NCI-H345 treated with DMSO at 0.1 percent for 48 hours (cell line): ENCODE measurements at regions not wholly inside any gene's neighbourhood (a gene's known extent, or its start where the extent isn't known, plus 50 kb on each side); places are given as distances from the start of the nearest gene placed in this dataset.

ENCODE experiments used
- DNase-seq: peaks from one replicate; lab custom pipeline; 2025; ENCODE audit not compliant: unreplicated experiment; lab: John Stamatoyannopoulos, UW

GRCh38 chr2:136582628-136583205, 182.6 kb upstream of the THSD7B start:
- DNase-seq, result no peak

DNA sequence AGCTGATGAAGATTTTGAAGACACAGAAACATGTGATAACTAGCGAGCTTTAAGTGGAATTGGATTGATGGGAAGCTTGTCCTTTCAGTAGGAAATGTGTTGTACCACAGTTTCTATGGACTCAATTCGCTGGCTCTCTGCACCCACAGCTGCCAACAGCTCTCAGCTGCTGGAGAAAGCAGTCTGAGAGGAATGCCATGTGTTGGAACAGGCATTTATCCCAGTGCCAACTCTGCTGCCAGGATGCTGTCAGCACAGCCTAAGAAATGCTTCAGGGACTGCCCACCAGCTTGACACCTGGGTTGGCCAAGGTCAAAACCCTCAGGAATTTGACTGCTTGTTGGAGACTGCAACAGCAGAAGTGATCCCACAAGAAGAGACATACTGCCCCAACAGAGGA, 193.0 kb upstream of the THSD7B start:
- no peak for DNase-seq

GRCh38 chr2:136557203-136557602, 208.1 kb upstream of the THSD7B start:
- no peak for DNase-seq

- DNase-seq, result no peak
These were observed 215.2 kb upstream of the THSD7B start for GRCh38 chr2:136550181-136550580.

- no peak for DNase-seq
These were observed 226.0 kb upstream of the THSD7B start for GRCh38 chr2:136539355-136539754.

DNA sequence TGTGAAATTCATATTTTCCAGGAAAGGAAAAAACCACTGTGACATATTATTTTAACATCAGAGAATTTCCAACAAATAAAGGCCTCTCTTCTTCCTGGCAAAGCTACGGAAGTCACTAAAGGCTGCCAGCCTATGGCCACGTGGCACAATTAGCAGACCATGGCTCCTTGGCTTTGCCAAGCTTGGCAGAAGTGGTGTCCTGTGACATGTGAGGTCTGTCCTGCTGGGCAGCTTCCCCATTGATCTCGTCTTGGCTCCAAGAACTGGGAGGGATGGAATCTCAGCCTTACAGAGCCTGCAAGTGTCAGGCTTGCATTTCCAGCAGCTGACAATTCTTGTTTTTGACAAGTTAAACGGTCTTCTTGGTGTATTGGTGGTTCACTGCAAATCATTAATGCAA, 226.9 kb upstream of the THSD7B start:
- no peak for DNase-seq

GRCh38 chr2:136534811-136535210, 230.5 kb upstream of the THSD7B start:
- no peak for DNase-seq

- no peak for DNase-seq
These were observed 233.2 kb upstream of the THSD7B start for GRCh38 chr2:136532171-136532570.

GRCh38 chr2:136531731-136532130, 233.6 kb upstream of the THSD7B start:
- DNase-seq, result no peak

DNA sequence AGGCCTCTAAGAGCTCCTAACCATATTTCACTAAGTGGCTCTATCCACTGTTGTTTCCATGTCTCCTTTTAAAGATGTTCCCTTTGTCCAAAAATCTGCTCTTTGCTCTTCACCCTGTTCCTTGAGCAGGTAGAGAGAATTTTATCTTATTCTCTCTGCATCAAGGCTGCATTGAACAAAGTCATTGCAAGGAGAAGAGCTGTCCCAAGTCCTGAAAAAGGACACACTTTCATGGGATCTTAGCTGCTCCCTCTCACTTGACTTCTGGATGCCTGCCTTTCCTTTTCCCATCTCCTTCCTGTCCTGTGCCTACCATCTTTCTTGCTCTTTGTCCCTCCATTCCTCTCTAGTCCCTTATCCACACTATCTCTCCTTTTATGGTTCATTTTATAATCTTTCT, 235.2 kb upstream of the THSD7B start:
- no peak for DNase-seq

DNA sequence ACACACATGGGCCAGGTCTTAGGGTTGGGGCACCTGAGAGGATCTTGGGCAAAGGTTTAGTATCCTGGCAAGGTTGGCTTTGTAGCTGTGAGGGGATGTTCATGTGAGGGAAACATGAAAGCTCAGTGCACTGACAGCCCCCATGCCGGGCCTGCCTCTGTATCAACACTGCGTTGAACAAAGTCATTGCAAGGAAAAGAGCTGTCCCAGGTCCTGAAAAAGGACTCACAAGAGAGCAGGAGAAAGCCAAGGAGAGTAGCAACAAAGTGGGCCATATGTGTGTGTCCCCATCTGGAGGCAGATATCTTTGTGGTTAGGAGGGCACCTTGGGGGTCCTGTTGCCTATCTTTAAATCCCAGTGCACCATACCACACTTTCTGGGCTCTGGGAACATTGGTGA, 237.8 kb upstream of the THSD7B start:
- DNase-seq, result no peak

- DNase-seq, result no peak
These were observed 242.6 kb upstream of the THSD7B start for GRCh38 chr2:136522724-136523123.

GRCh38 chr2:136517716-136518115, 247.6 kb upstream of the THSD7B start:
- DNase-seq, result no peak

GRCh38 chr2:136510244-136510643, 255.1 kb upstream of the THSD7B start:
- no peak for DNase-seq

GRCh38 chr2:136505462-136505861, 259.9 kb upstream of the THSD7B start:
- no peak for DNase-seq

- no peak for DNase-seq
These were observed 262.7 kb upstream of the THSD7B start for GRCh38 chr2:136502660-136503059.

DNA sequence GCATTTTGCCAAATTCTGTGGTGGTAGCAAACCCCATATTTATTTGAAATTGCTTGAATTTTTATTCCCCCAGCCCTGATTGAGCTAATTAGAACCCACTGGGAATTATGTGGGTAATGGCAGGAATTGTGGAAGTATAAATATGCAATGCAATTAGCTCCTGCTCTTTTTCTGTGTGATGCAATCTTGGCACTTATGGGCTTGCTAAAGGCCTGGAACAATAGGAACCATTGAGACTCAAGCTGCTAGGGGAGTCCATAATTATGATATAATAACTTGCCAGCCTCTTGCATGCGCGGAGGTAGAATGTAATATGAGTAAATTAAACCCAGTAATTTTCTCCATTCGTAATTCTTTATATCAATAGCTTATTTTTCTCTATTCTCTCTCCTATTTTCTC, 267.6 kb upstream of the THSD7B start:
- DNase-seq, result no peak

- DNase-seq, result no peak
These were observed 268.4 kb upstream of the THSD7B start for GRCh38 chr2:136496966-136497365.

DNA sequence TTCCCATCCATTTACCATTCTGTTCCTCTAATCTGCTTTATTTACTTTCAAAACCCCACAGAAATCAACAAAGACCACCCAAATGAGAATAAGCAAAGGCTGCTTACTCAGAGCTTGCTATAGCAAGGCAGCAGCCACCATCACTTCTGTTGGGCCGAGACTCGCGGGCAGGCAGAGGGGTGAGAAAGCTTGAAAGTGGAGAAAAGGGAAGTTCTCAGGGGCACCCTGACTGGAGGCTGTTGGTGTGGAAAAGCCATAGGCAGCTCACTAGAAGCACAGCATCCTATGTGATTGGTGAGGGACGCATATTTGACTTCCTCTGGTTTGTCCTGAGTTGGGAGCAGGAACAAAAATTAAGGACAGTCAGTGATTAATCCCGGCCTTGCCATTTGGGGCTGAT, 269.7 kb upstream of the THSD7B start:
- DNase-seq, result no peak

DNA sequence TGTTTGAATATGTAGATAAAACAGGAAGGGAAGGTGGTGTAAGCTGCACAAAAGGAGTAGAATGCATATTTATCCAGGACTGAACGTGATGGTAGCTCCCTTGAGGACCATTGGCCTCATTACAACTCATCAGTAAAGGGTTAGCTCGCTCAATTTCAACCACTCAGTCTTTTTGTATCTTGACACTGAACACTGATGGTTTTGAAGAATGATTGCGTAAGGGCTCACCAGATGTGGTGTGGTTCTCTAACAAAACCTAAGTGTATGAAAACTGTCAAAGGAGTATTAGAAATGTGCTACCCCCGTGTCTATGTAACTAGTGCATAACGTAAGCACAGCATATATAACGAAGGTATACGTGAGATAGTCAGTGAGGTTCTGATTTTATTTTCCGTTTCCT, 272.4 kb upstream of the THSD7B start:
- no peak for DNase-seq

- no peak for DNase-seq
These were observed 275.2 kb upstream of the THSD7B start for GRCh38 chr2:136490100-136490499.

DNA sequence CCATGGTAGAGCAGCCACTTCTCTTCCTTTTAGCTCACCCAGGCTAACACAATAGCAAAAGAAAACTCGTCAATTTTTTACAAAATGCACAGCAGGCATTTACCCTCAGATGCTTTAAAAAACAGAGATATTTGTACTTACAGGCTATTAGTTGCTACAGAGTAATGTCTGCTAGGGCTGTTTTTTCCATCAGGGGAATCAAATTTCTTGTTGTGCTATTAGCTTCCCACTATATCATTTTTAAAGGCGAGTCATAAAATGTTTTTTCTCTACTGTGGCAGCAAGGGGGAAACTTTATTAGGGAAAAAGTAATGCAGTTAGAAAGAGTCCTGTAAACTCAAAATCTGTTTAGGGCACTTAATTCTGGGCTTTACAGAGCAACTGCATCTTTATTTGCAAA, 277.9 kb upstream of the THSD7B start:
- no peak for DNase-seq

DNA sequence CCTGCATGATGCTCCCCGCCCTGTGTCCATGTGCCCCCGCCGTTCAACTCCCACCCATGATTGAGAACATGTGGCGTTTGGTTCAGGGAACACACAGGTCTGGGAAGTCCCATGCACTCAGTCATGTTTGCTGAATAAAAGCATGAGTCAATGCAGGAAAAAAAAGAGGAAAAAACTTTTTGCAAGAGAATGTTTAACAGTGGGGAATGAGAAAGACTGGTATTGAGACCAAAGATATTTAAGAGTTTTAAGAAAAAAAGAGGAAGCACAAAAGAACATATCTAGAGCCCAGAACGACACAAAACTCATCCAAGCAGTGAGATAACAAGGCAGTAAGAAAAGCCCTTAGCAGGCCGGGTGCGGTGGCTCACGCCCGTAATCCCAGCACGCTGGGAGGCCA, 279.2 kb upstream of the THSD7B start:
- no peak for DNase-seq

DNA sequence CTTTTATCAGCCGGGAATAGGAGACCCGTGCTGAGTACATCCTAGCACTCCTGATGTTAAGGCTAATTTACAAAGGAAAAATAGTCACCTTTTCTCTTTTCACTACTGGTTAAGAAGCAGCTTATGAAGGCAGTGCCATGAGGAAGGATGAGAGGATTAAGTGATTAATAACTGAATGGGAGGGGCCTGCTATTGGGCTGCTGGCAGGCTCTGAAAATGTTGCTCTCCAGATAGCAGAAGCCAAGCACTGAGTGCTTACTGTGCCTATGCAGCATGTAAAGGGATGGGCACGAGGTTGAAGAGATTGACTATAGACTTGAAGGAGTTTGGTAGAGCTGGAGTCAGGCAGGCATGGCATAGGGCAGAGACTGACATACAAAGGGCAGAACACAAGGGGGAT, 282.4 kb upstream of the THSD7B start:
- DNase-seq, result no peak
